H1 (cell line): ENCODE measurements at regions not wholly inside any gene's neighbourhood (a gene's known extent, or its start where the extent isn't known, plus 50 kb on each side); places are given as distances from the start of the nearest gene placed in this dataset.

ENCODE experiments used
- CTCF ChIA-PET: fragments of 300-600 bp; sonication (Branson Sonifier 250); formaldehyde crosslinking; loops from one replicate; lab custom pipeline; 2021; ENCODE audit not compliant: partially characterized antibody; lab: Charles Lee
- POLR2A ChIA-PET: fragments of 300-600 bp; sonication (Branson Sonifier 250); formaldehyde crosslinking; loops from one replicate; lab custom pipeline; 2021; ENCODE audit warnings: inconsistent platforms; ENCODE audit not compliant: partially characterized antibody; lab: Charles Lee
- DNase-seq, 2 experiments: peaks; one replicate each; pipeline versions ENCODE4 v3.0.0 to v3.0.0-alpha.2; 2010 to 2022; ENCODE audit warnings: low spot score in 2 of 2, low read depth in 1 of 2, mixed read lengths in 1 of 2
- FAIRE-seq: peaks from 2 replicates; lab custom pipeline; 2011; peaks lifted over from hg19 to GRCh38; lab: Jason Lieb, UNC
- H2AFZ ChIP-seq: 2 replicates; pipeline ENCODE4 v1.8.1; 2012; ENCODE audit warnings: low read length, inconsistent platforms
- H2AK5ac ChIP-seq: 2 replicates; pipeline ENCODE4 v1.6.1; 2013; ENCODE audit warnings: low read depth, low read length
- H2BK120ac ChIP-seq: replicated peaks from 2 replicates; pipeline ENCODE3; 2013; ENCODE audit warnings: low read depth, low read length, inconsistent platforms
- H2BK12ac ChIP-seq: 2 replicates; pipeline ENCODE4 v1.6.1; 2013; ENCODE audit warnings: low read depth, low read length
- H2BK15ac ChIP-seq: 2 replicates; pipeline ENCODE4 v1.6.1; 2013; ENCODE audit warnings: low read length
- H2BK20ac ChIP-seq: 2 replicates; pipeline ENCODE4 v1.6.1; 2013; ENCODE audit warnings: low read length
- H2BK5ac ChIP-seq: 2 replicates; pipeline ENCODE4 v1.6.1; 2013; ENCODE audit warnings: low read depth, low read length
- H3K14ac ChIP-seq: 2 replicates; pipeline ENCODE4 v1.6.1; 2013; ENCODE audit warnings: inconsistent platforms; ENCODE audit not compliant: insufficient read length
- H3K18ac ChIP-seq: 2 replicates; pipeline ENCODE4 v1.6.1; 2013; ENCODE audit warnings: low read length; ENCODE audit errors: extremely low read depth
- H3K23ac ChIP-seq: 2 replicates; pipeline ENCODE4 v1.6.1; 2013; ENCODE audit warnings: inconsistent platforms; ENCODE audit not compliant: insufficient read length
- H3K23me2 ChIP-seq: 2 replicates; pipeline ENCODE4 v1.6.1; 2013; ENCODE audit warnings: low read depth, low read length
- H3K27ac ChIP-seq: 2 replicates; pipeline ENCODE4 v1.6.1; 2011; ENCODE audit warnings: low read depth, low read length, inconsistent platforms
- H3K27me3 ChIP-seq, 4 experiments: replicated peaks in 1 of 4; 1 replicate in 1 of 4; 2 replicates in 3 of 4; pipeline versions ENCODE4 v1.6.1 to v1.8.1; 2011 to 2013; ENCODE audit warnings: low read length in 3 of 4, mild to moderate bottlenecking in 3 of 4, inconsistent platforms in 2 of 4, mixed read lengths in 2 of 4, moderate library complexity in 1 of 4; ENCODE audit not compliant: control insufficient read depth in 3 of 4, insufficient read depth in 3 of 4; ENCODE audit errors: extremely low read depth in 1 of 4
- H3K36me3 ChIP-seq, 4 experiments: 2 replicates each; pipeline versions ENCODE4 v1.6.1 to v1.8.1; 2011 to 2013; ENCODE audit warnings: mild to moderate bottlenecking in 4 of 4, low read length in 3 of 4, moderate library complexity in 2 of 4, control low read depth in 1 of 4, inconsistent platforms in 1 of 4; ENCODE audit not compliant: insufficient read depth in 4 of 4, control insufficient read depth in 2 of 4
- H3K4ac ChIP-seq: replicated peaks from 2 replicates; pipeline ENCODE3; 2013; ENCODE audit warnings: low read length, low read depth, mixed read lengths, inconsistent platforms; ENCODE audit not compliant: insufficient read length
- H3K4me1 ChIP-seq, 4 experiments: replicated peaks in 1 of 4; 1 replicate in 1 of 4; 2 replicates in 3 of 4; pipeline versions ENCODE4 v1.6.1 to v1.8.1; 2011 to 2013; ENCODE audit warnings: low read length in 3 of 4, inconsistent platforms in 2 of 4, mixed read lengths in 1 of 4; ENCODE audit not compliant: insufficient read depth in 4 of 4, control insufficient read depth in 3 of 4
- H3K4me2 ChIP-seq, 2 experiments: 2 replicates each; pipeline versions ENCODE4 v1.6.1 to v1.8.1; 2011 to 2013; ENCODE audit warnings: low read depth in 2 of 2, low read length in 2 of 2, control low read depth in 1 of 2, inconsistent platforms in 1 of 2, mild to moderate bottlenecking in 1 of 2; ENCODE audit not compliant: insufficient read depth in 1 of 2
- H3K4me3 ChIP-seq, 4 experiments: fragments of 200-600, 300-600 bp in 1 of 4; sonication (generic), shearing (Covaris generic), sonication (Bioruptor Twin) in 1 of 4; 2 replicates each; pipeline versions ENCODE4 v1.5.1 to v1.8.1; 2011 to 2016; ENCODE audit warnings: low read length in 4 of 4, low read depth in 3 of 4, control low read depth in 2 of 4, inconsistent platforms in 2 of 4, mild to moderate bottlenecking in 2 of 4, mixed read lengths in 1 of 4, moderate library complexity in 1 of 4; ENCODE audit not compliant: insufficient read depth in 2 of 4; ENCODE audit errors: extremely low read depth in 1 of 4
- H3K56ac ChIP-seq: replicated peaks from 2 replicates; pipeline ENCODE3; 2013; ENCODE audit warnings: low read depth, mild to moderate bottlenecking, mixed read lengths, low read length, inconsistent platforms; ENCODE audit not compliant: insufficient read length
- H3K79me1 ChIP-seq: 2 replicates; pipeline ENCODE4 v1.6.1; 2013; ENCODE audit warnings: low read depth, low read length, control low read depth
- H3K79me2 ChIP-seq, 2 experiments: 2 replicates each; pipeline versions ENCODE4 v1.6.1 to v1.8.1; 2012 to 2013; ENCODE audit warnings: low read length in 2 of 2, mild to moderate bottlenecking in 2 of 2, inconsistent platforms in 1 of 2; ENCODE audit not compliant: insufficient read depth in 2 of 2, control insufficient read depth in 1 of 2
- H3K9ac ChIP-seq, 4 experiments: replicated peaks in 1 of 4; 1 replicate in 1 of 4; 2 replicates in 3 of 4; pipeline versions ENCODE4 v1.6.1 to v1.8.1; 2011 to 2013; ENCODE audit warnings: low read depth in 3 of 4, low read length in 3 of 4, control low read depth in 2 of 4, mild to moderate bottlenecking in 2 of 4, moderate library complexity in 2 of 4, inconsistent platforms in 1 of 4; ENCODE audit errors: extremely low read depth in 1 of 4
- H3K9me3 ChIP-seq, 2 experiments: 2 replicates each; pipeline versions ENCODE4 v1.6.1 to v1.8.1; 2012 to 2013; ENCODE audit warnings: mild to moderate bottlenecking in 2 of 2, moderate library complexity in 2 of 2, control low read depth in 1 of 2, inconsistent platforms in 1 of 2, low read depth in 1 of 2, low read length in 1 of 2, mixed read lengths in 1 of 2; ENCODE audit not compliant: insufficient read depth in 2 of 2
- H4K20me1 ChIP-seq, 2 experiments: replicated peaks in 1 of 2; 2 replicates each; pipeline versions ENCODE3 to v1.8.1; 2011 to 2013; ENCODE audit warnings: inconsistent platforms in 2 of 2, low read length in 2 of 2, mild to moderate bottlenecking in 1 of 2; ENCODE audit not compliant: insufficient read depth in 2 of 2, control insufficient read depth in 1 of 2
- H4K5ac ChIP-seq: 2 replicates; pipeline ENCODE4 v1.6.1; 2013; ENCODE audit warnings: low read length, low read depth, mixed read lengths, inconsistent platforms; ENCODE audit not compliant: insufficient read length
- H4K8ac ChIP-seq: 2 replicates; pipeline ENCODE4 v1.8.0; 2013; ENCODE audit warnings: mild to moderate bottlenecking, moderate library complexity, low read length, inconsistent platforms; ENCODE audit not compliant: insufficient read depth; ENCODE audit errors: extremely low read depth
- H4K91ac ChIP-seq: replicated peaks from 2 replicates; pipeline ENCODE3; 2013; ENCODE audit warnings: low read length, mixed read lengths, inconsistent platforms; ENCODE audit not compliant: insufficient read length
- EP300 ChIP-seq, 2 experiments: IDR thresholded peaks; 1 replicate in 1 of 2; 2 replicates in 1 of 2; pipeline ENCODE4 v1.6.1; 2011 to 2012; ENCODE audit warnings: low read depth in 2 of 2, low read length in 2 of 2, mild to moderate bottlenecking in 2 of 2, borderline replicate concordance in 1 of 2, inconsistent platforms in 1 of 2, moderate library complexity in 1 of 2
- RBBP5 ChIP-seq: IDR thresholded peaks from 2 replicates; pipeline ENCODE4 v1.7.1; 2012; ENCODE audit warnings: low read depth, mild to moderate bottlenecking, inconsistent platforms, low read length, moderate library complexity, borderline replicate concordance
- SUZ12 ChIP-seq: fragments of 200-600 bp; sonication (generic); IDR thresholded peaks from 2 replicates; pipeline ENCODE4 v1.6.1; 2012; ENCODE audit warnings: mild to moderate bottlenecking, inconsistent platforms, low read length, moderate library complexity, mixed read lengths
- TAF7 ChIP-seq: optimal IDR thresholded peaks from 2 replicates; pipeline ENCODE3; 2011; ENCODE audit warnings: low read depth, mild to moderate bottlenecking, inconsistent platforms, low read length, moderate library complexity, borderline replicate concordance
- TEAD4 ChIP-seq: IDR thresholded peaks from 2 replicates; pipeline ENCODE4 v1.6.1; 2012; ENCODE audit warnings: low read depth, low read length, inconsistent platforms, mixed read lengths
- WGBS, 2 experiments: shearing (Covaris generic) in 1 of 2; methylation state at CpG; one replicate each; pipeline versions ENCODE4 v1.1.6 to v1.1.7; 2013 to 2015; ENCODE audit warnings: low lambda C conversion rate in 2 of 2, mixed read lengths in 2 of 2, inconsistent platforms in 1 of 2, low coverage in 1 of 2, missing lambda C conversion rate in 1 of 2; ENCODE audit not compliant: insufficient replicate concordance in 2 of 2, insufficient coverage in 1 of 2, insufficient read length in 1 of 2; ENCODE audit errors: extremely low coverage in 1 of 2, missing lambda C conversion rate in 1 of 2; 5-methylcytosine and 5-hydroxymethylcytosine counted together

GRCh38 chrX:102044496-102044895, 81.0 kb upstream of the TCEAL2 start:
- Histone ChIP-seq H3K23me2 (no peaks in the 10 kb centered on the region), H3K9ac (no peak overlapping the region), H3K27me3 (no peaks in the 10 kb centered on the region), H3K4ac (no peak overlapping the region), H4K8ac (no peak overlapping the region), H4K20me1 (no peaks in the 10 kb centered on the region), H3K36me3 (no peaks in the 10 kb centered on the region), H2AK5ac (no peak overlapping the region), H3K79me1 (no peaks in the 10 kb centered on the region), H3K79me2 (no peaks in the 10 kb centered on the region), H2BK120ac (no peak overlapping the region), H4K5ac (no peak overlapping the region), H2BK12ac (no peak overlapping the region), H3K4me2 (no peak overlapping the region), H3K27ac (no peak overlapping the region), H3K4me3 (no peak overlapping the region), H3K9me3 (peaks cover 13 to 23% of the 10 kb centered on the region in 2 experiments; a peak in 3 of 4 replicates), H3K18ac (no peak overlapping the region), H3K14ac (no peak overlapping the region), H3K4me1 (no peaks in the 10 kb centered on the region), H2BK15ac (no peak overlapping the region), H3K56ac (no peak overlapping the region), H3K23ac (no peak overlapping the region), H2BK20ac (no peak overlapping the region), H4K91ac (no peak overlapping the region), H2BK5ac (no peak overlapping the region), H2AFZ (no peak overlapping the region)
- TF ChIP-seq TEAD4 (no peak), EP300 (IDR thresholded peaks at IDR 0.05; ENCODE audit: borderline replicate concordance in 1 of 2, low read depth in 2 of 2, low read length in 2 of 2) (no peak), SUZ12 (no peak), RBBP5 (no peak), TAF7 (no peak)
- FAIRE-seq (no peak), DNase-seq (no peak)
- ChIA-PET POLR2A (no interaction called here), CTCF (no interaction called here)
- 85% methylated on average over 2 of the region's 2 CpGs; no CpG with 5 or more reads in 1 of the 2 experiments for WGBS, 2 experiments
